Stimulated activated CD8-positive, alpha-beta memory T cell treated with anti-CD3 and anti-CD28 coated beads, Interleukin-4, amount 100 ng/mL, for 24 hours (primary cell): ENCODE measurements at regions not wholly inside any gene's neighbourhood (a gene's known extent, or its start where the extent isn't known, plus 50 kb on each side); places are given as distances from the start of the nearest gene placed in this dataset.
A peak's percentile ranks its signal among the peaks of the same experiment; 100 is the strongest.

Experiments used
- DNase-seq: peaks from one replicate; pipeline ENCODE4 v3.0.0-alpha.2; 2020; ENCODE audit warnings: low read depth

GRCh38 chr2:37809931-37810570 lies 115.0 kb upstream of the RMDN2 start:
- DNase-seq: no peak

DNA sequence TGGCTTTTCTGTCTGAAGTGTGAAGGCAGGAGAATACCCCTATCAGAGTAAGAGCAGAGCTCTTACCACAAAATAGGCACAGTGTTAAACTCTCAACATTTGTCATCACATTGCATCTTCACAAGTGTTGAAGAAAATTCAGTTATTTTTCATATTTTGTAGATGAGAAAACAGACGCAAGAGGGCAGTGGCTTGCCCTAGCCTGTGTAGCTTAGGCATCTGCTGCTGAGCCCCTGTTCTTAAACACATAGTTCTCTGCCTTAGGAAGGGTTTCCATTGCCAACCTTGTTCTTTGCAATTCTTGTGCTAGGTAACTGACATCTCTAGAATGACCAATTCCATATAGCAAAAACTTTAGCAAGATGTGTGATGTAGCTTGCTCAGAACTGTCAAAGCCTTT lies 112.7 kb upstream of the RMDN2 start:
- no peak for DNase-seq

DNA sequence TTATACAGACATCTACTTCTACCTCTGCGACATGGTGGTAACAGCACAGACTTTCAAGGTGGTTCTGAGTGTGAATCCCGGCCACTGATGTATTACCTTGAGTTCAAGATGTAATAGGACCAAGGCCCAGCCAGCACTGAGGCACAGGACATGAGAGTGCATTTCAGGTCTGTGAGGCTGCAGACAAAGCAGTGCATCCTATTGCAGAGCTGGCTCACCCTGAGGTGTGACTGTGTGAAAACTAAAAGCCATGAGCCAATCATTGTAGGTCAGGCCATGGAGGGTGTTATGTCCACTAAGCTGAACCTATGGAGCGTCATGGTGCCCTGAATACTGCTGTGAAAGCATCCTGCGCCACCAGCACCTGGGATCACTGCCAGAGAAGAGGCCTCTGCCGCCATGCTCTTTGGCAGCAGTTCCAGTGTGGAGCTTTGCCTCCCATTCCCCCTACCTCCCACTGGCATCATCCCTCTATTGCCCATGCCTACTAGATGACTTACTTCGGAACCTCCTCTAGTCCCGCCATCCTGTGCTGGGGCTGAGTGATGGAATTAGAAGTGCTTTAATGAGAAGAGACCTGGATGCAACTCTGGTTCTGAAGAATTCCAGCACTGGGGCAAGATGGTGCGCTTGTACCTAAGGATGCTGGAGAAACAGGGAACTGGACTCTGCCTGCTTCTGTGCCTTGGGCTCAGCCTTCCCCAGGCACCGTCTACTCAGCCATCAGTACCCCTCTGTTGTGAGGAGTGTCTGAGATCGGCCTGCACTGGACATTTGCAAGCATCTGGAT lies 112.0 kb upstream of the RMDN2 start:
- DNase-seq: no peak

DNA sequence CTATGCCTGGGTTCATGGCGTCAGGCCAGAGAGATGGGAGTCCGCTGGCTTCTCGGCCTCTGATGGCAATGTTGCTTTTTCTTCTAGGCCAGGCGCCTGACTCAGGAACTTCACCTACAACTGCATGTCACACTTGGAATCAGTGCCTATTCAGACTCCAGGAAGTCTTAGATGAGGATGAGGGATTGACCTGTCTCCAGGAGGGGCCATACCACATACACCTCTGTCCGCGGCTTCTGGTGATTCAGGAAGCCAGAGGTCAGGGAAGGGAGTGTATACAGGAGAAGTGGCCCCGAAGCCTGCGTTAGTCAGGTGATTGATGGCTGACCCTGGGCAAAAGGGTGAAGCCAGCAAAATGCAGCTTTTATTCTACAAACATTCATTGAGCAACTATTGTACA lies 109.1 kb upstream of the RMDN2 start:
- no peak for DNase-seq

GRCh38 chr2:37816686-37817085 lies 108.4 kb upstream of the RMDN2 start:
- DNase-seq: no peak

DNA sequence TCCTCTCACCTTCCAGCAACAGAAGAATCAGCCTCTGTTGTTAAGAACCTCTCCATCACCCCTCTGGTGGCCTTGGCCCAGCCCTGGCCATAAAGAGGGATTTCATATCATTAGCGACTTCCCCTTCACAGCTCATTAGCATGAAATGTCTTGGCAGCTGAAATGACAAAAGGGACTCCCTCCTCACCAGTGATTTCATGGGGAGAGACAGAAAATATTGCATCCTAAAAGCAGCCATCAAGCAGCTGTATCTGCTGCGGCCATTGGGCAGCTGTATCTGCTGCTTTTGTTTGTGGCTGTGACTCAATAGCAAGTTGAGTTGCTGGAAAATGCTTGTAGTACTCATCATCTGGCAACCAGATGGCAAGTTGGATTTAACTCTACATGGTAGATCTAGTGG lies 105.9 kb upstream of the RMDN2 start:
- no peak for DNase-seq

- no peak for DNase-seq
Measured at GRCh38 chr2:37820471-37820986, 104.6 kb upstream of the RMDN2 start.

DNA sequence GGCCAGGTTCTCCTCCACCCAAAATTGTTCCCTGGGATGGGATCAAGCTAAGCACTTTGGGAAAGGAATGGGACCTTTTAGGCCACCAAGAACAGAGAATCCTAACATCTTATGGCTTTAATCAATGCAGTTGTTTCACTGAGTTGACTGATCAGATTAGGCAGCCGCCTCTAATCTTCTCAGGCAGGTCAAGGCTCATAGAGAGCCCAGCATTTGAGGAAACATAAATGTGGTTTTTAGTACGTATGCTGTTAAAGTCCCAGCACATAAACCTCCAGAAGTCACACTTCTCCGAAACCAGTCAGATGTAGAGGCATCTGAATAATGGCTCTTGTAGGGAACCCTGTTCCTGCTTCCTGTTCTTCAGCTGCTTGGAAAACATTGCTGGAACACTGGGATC lies 99.5 kb upstream of the RMDN2 start:
- DNase-seq: no peak

- no peak for DNase-seq
Measured at GRCh38 chr2:37826611-37827010, 98.5 kb upstream of the RMDN2 start.

- no peak for DNase-seq
Measured at GRCh38 chr2:37827455-37827854, 97.6 kb upstream of the RMDN2 start.

GRCh38 chr2:37827911-37828511 lies 97.1 kb upstream of the RMDN2 start:
- no peak for DNase-seq

DNA sequence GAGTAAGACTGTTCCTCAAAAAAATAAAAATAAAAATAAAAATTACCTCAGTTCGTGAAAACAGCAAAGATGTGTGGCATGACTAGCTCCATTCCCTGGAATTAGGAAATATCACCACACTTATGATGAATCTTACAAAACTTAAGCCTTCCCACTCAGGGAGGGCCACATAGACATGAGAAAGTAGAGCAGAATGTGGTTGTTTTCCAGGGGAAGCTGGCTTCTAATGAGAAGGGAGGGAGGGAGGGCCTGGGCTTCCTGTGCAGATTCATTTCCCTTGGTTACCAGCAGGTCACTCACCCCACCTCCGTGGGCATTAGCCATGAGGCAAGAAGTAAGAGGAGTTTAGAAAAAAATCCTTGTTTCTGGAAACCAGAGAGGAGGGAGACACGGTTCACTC lies 95.9 kb upstream of the RMDN2 start:
- DNase-seq: no peak

DNA sequence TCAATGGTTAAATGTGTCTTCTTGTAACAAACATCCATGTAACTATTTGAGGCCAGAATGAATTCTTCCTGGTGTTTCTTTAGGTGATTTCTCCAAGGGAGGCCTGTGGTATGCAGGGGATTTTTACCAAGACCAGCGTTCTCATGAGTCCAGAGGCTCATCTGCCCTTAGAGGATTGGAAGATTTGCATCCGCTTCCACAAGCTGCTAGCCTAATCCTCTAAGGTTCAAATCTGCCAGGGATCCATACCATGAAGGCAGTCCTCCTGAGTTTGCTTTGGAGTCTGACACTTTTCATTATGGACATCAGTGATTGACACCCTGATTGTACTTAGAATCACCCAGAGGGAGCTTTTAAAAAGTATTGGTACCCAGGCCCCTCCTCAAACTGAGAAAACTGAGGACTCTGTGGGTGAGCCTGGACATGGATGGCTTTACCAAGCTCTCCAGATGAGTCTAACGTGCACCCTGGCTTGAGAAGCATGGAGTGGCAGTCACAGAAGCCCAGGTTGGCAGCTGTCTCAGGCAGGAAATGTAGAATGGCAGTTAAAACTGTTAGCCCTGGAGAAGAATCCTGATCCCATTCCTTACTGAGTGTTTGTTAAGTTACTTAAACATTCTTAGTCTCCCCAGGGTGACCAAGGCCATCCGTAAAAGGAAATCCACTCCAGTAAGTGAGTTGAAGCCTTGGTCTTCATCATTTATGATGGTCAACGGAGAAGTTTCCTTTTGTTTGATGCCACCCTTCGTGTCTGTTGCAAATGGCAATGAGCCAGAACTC lies 95.3 kb upstream of the RMDN2 start:
- no peak for DNase-seq

DNA sequence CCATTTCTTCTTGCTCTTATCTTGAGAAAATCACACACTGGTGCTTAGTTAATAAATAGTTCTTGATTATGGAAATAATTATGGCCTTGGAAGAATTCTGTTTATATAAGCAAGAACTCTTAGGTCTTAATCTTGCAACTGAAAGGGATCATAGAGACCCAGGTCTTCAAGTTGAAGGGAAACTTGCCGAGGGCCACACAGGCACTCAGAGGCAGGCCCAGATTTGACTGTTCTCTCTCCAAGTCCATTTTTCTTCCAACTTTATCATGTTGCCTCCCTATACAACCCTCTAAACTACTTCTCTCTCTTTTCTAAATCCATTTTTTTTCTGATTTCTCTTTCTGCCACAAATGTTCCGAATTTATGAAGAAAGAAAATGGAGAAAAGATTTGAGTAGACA lies 94.5 kb upstream of the RMDN2 start:
- DNase-seq: no peak

DNA sequence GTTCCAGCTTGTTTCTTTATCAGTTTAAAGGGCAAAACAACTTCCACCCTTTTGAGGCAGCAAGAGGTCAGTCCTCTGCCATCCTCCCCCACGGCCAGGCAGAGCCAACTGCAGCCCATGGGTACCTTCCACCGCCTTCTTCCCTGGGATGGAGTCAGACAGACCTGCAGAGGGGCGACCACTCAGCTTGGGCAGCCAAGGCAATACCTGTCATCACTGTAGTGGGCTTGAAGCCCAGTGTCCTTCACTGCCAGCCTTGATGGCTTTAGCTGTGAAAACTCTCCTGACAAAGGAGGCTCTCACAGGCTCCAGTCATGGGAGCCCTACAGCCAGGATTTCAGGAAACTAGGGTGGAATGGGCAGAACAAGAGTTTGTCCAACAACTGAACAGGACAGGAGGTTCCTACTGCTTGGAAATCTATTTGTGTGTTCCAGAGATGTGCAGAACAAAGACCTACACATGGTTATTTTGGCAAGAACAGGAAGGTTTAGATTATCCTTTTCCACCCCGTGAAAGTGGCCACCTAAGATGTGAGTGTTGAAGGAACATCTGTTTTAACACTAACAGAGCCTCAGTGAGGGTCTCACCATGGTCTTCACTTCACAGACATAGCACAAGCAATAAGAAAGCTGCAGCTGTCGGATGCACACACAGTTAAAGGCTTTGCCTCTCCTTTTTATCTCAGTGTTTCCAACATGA lies 93.9 kb upstream of the RMDN2 start:
- no peak for DNase-seq

- peak; percentile 70 for DNase-seq
Measured at GRCh38 chr2:37832590-37833197, 92.4 kb upstream of the RMDN2 start.

DNA sequence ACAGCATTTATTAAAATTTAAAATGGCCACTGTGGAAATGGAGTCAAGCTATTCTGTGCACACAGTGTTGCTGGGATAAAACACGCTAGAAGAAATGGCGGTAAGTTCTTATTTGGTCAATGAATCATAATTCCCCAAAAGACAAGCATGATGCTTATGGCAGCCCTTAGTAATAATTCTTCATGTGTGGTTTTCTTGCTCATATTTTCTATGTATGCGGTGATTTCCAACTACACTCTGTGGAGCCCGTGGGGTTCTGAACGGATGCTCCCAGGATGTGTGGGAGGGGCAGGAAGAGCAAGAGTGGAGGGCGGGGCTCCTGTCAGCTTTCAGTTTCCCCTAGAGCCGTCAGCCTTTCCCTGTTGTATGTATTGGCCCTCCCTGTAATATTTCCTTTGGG lies 91.7 kb upstream of the RMDN2 start:
- DNase-seq: peak; percentile 38

DNA sequence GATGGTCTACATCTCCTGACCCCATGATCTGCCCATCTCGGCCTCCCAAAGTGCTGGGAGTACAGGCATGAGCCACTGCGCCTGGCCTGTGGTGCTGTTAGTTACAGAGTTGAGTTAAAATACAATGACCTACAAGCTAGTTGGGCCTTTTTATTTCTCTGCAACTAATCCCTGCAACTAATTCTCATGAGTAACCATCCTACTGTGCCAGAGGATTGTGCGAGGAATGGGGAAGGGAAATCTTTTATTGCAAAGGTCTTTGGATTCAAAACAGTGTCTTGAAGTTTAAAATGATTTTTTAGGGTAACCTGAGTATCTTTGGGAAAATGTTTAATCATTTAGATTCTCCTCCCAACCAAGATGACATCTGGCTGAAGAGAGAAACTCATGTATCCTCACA lies 88.8 kb upstream of the RMDN2 start:
- DNase-seq: no peak

GRCh38 chr2:37836711-37837110 lies 88.4 kb upstream of the RMDN2 start:
- DNase-seq: no peak

DNA sequence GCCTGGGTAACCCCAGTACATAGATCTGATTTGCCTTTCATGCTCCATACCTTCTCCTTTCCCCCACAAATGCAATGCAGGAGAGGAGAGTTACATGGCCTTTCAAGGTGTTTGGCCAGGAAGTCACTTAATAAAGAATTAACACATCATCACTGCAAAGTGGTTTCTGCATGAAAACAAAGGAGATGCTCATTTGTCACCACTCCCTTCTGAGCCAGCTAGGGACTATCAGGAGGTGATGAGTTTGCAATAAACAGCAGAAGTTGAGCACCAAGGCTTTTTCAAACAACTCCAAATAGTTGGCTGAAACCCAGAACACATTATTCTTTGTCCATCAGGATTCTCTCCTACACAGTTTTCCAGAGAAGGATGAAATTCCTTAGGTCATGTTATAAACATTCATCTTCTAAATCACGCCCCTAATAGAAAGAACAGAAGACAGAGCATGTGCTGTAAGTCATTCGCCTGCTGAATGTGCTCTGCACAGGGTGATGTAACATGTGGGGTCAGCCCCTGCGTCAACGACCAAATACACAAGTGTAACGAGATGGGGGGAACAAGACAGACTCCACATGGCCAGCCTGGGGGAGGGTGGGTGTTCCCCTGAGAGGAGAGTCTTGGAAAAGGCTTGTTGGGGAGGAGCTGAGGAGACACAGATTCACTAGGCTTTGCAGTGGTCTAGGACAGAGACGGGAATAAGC lies 87.3 kb upstream of the RMDN2 start:
- no peak for DNase-seq
